ENCODE measurements at regions not wholly inside any gene's neighbourhood (a gene's known extent, or its start where the extent isn't known, plus 50 kb on each side); places are given as distances from the start of the nearest gene placed in this dataset.

DNA sequence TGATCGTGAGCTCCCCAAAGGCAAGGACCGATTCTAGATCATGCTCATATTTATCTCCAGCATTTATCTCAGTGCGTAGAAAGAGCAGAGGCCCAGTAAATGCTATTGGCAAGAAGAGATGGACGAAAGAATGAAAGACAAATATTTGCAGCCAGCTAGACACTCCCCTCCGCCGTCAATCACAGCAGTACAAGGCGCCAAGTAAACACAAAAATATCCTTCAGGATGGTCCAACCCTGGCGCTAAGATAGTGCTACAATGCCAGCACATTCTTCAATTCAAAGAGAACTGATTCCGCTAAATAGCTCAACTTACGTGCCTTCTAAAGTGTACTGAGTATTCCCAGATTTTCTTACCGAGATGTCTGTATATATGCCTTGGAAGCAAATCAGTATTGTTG, 114.5 kb downstream of the DDX53 start:
- TF ChIP-seq, protein P1, sequence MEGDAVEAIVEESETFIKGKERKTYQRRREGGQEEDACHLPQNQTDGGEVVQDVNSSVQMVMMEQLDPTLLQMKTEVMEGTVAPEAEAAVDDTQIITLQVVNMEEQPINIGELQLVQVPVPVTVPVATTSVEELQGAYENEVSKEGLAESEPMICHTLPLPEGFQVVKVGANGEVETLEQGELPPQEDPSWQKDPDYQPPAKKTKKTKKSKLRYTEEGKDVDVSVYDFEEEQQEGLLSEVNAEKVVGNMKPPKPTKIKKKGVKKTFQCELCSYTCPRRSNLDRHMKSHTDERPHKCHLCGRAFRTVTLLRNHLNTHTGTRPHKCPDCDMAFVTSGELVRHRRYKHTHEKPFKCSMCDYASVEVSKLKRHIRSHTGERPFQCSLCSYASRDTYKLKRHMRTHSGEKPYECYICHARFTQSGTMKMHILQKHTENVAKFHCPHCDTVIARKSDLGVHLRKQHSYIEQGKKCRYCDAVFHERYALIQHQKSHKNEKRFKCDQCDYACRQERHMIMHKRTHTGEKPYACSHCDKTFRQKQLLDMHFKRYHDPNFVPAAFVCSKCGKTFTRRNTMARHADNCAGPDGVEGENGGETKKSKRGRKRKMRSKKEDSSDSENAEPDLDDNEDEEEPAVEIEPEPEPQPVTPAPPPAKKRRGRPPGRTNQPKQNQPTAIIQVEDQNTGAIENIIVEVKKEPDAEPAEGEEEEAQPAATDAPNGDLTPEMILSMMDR (conservative IDR thresholded peaks at IDR 0.05; ENCODE audit: low read depth), result no peak
- H3K27ac ChIP-seq, result no peak overlapping the region
- POLR2A ChIA-PET (ENCODE audit: low non-redundant PET), result no interaction called here
- DNase-seq (ENCODE audit: low spot score), result no peak
- CTCF ChIA-PET, result interaction anchor here (0.5 kb wide), 1 partner anchor 420 kb away, joined by 3 read pairs; no protein-coding TSS in a partner anchor

DNA sequence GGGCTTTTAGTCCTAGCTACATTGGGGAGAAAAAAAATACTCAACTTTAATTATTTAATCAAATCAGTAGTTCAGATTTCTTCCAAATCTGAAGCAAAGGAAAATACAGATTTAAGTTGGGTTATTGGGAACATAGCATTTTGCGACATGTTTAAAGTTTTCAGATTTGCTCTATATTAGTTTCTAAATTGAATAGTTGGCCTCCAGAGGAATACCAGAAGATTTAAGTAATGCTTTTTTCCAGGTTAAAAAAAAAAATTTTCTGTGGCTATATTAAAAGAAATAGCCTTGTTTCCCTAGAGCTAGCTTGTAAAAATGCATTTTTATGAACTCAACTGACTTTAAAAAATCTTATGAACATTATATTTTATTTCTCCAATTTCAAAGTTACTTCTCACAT, 115.9 kb downstream of the DDX53 start:
- ChIA-PET CTCF (no interaction called here), POLR2A (ENCODE audit: low non-redundant PET) (no interaction called here)
- DNase-seq (ENCODE audit: low spot score), result no peak
- TF ChIP-seq, protein P1 (conservative IDR thresholded peaks at IDR 0.05; ENCODE audit: low read depth), result no peak
- no peak overlapping the region for H3K27ac ChIP-seq

GRCh38 chrX:23118163-23118562, 118.4 kb downstream of the DDX53 start:
- DNase-seq (ENCODE audit: low spot score), result no peak
- CTCF ChIA-PET, result no interaction called here
- no peak overlapping the region for H3K27ac ChIP-seq
- TF ChIP-seq, protein P1 (conservative IDR thresholded peaks at IDR 0.05; ENCODE audit: low read depth), result no peak
- POLR2A ChIA-PET (ENCODE audit: low non-redundant PET), result no interaction called here

- no peak overlapping the region for H3K27ac ChIP-seq
- CTCF ChIA-PET, result no interaction called here
- TF ChIP-seq, protein P1 (conservative IDR thresholded peaks at IDR 0.05; ENCODE audit: low read depth), result no peak
- no peak for DNase-seq (ENCODE audit: low spot score)
- POLR2A ChIA-PET (ENCODE audit: low non-redundant PET), result no interaction called here
Measured at GRCh38 chrX:23118890-23119527, 119.2 kb downstream of the DDX53 start.

DNA sequence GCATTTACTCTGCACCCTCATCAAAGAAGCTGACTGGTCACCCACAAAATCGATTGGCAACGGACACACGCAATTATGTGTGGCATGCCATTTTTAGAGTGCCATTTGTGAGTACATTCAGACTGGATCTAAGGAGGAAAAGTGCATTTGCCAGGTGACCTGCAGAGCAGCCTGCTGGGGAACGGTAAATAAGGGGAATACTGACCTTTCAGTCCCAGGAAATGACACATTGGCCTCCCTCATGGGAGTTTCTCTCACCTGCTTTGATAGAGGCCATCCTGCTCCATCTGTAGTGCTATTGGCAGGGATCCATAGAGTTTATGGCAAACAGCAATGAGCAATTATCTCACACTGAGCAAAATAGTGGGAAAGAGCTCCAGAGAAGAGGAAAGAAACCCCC, 127.8 kb downstream of the DDX53 start:
- CTCF ChIA-PET, result no interaction called here
- TF ChIP-seq, protein P1 (conservative IDR thresholded peaks at IDR 0.05; ENCODE audit: low read depth), result no peak
- POLR2A ChIA-PET (ENCODE audit: low non-redundant PET), result no interaction called here
- H3K27ac ChIP-seq, result no peak overlapping the region
- no peak for DNase-seq (ENCODE audit: low spot score)

DNA sequence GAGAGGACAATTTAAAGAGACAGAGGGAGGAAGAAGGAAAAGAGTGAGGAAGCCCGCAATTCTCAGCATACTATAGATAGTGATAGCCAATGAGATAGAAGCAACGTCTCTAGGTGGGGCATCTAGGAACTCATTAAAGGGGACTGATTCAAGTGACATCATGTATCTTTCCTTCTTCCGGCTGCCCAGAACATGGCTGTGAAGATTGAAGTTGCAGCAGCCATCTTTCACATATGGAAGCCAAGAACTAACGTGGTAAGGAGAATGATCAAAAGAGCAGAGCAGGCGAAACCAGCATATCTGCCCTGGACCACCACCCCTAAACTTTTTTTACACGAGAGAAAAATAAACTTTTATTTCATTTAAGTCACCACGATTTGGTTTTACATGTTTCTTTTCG, 133.8 kb downstream of the DDX53 start:
- ChIA-PET POLR2A (ENCODE audit: low non-redundant PET) (no interaction called here), CTCF (no interaction called here)
- no peak for DNase-seq (ENCODE audit: low spot score)
- no peak overlapping the region for H3K27ac ChIP-seq
- TF ChIP-seq, protein P1 (conservative IDR thresholded peaks at IDR 0.05; ENCODE audit: low read depth), result no peak

Measured in RWPE1 (cell line).